ENCODE measurements at regions not wholly inside any gene's neighbourhood (a gene's known extent, or its start where the extent isn't known, plus 50 kb on each side); places are given as distances from the start of the nearest gene placed in this dataset.

- DNase-seq (ENCODE audit: low spot score), result no peak
Observed at GRCh38 chr5:3736466-3736865, 140.8 kb downstream of the IRX1 start.

GRCh38 chr5:3736926-3737325, 141.3 kb downstream of the IRX1 start:
- DNase-seq (ENCODE audit: low spot score), result no peak

- no peak for DNase-seq (ENCODE audit: low spot score)
Observed at GRCh38 chr5:3738919-3739318, 143.3 kb downstream of the IRX1 start.

- no peak for DNase-seq (ENCODE audit: low spot score)
Observed at GRCh38 chr5:3740546-3741373, 145.1 kb downstream of the IRX1 start.

- no peak for DNase-seq (ENCODE audit: low spot score)
Observed at GRCh38 chr5:3741374-3741770, 145.7 kb downstream of the IRX1 start.

- DNase-seq (ENCODE audit: low spot score), result no peak
Observed at GRCh38 chr5:3742750-3743149, 147.1 kb downstream of the IRX1 start.

GRCh38 chr5:3751846-3752245, 156.2 kb downstream of the IRX1 start:
- no peak for DNase-seq (ENCODE audit: low spot score)

- no peak for DNase-seq (ENCODE audit: low spot score)
Observed at GRCh38 chr5:3778000-3778550, 182.4 kb downstream of the IRX1 start.

- no peak for DNase-seq (ENCODE audit: low spot score)
Observed at GRCh38 chr5:3778945-3779344, 183.3 kb downstream of the IRX1 start.

GRCh38 chr5:3780278-3780677, 184.6 kb downstream of the IRX1 start:
- no peak for DNase-seq (ENCODE audit: low spot score)

GRCh38 chr5:3780907-3781306, 185.3 kb downstream of the IRX1 start:
- DNase-seq (ENCODE audit: low spot score), result no peak

- DNase-seq (ENCODE audit: low spot score), result no peak
Observed at GRCh38 chr5:3784854-3785253, 189.2 kb downstream of the IRX1 start.

- DNase-seq (ENCODE audit: low spot score), result no peak
Observed at GRCh38 chr5:3786165-3786564, 190.5 kb downstream of the IRX1 start.

GRCh38 chr5:3786891-3787430, 191.3 kb downstream of the IRX1 start:
- no peak for DNase-seq (ENCODE audit: low spot score)

GRCh38 chr5:3787604-3788003, 192.0 kb downstream of the IRX1 start:
- no peak for DNase-seq (ENCODE audit: low spot score)

- DNase-seq (ENCODE audit: low spot score), result no peak
Observed at GRCh38 chr5:3789519-3790193, 194.0 kb downstream of the IRX1 start.

GRCh38 chr5:3793162-3793561, 197.5 kb downstream of the IRX1 start:
- no peak for DNase-seq (ENCODE audit: low spot score)

- DNase-seq (ENCODE audit: low spot score), result no peak
Observed at GRCh38 chr5:3794611-3795010, 199.0 kb downstream of the IRX1 start.

- no peak for DNase-seq (ENCODE audit: low spot score)
Observed at GRCh38 chr5:3796736-3797135, 201.1 kb downstream of the IRX1 start.

GRCh38 chr5:3801967-3802366, 206.3 kb downstream of the IRX1 start:
- no peak for DNase-seq (ENCODE audit: low spot score)

- DNase-seq (ENCODE audit: low spot score), result no peak
Observed at GRCh38 chr5:3809455-3809854, 213.8 kb downstream of the IRX1 start.

- DNase-seq (ENCODE audit: low spot score), result no peak
Observed at GRCh38 chr5:3811116-3811515, 215.5 kb downstream of the IRX1 start.

GRCh38 chr5:3818624-3819023, 223.0 kb downstream of the IRX1 start:
- no peak for DNase-seq (ENCODE audit: low spot score)

Measured in germinal center (tissue), 1 donor.